CD4-positive, alpha-beta T cell treated with Interleukin-10 for 1 hour (primary cell): ENCODE measurements at regions not wholly inside any gene's neighbourhood (a gene's known extent, or its start where the extent isn't known, plus 50 kb on each side); places are given as distances from the start of the nearest gene placed in this dataset.

Experiments used
- DNase-seq: peaks from one replicate; pipeline ENCODE4 v3.0.0-alpha.2; 2020

DNA sequence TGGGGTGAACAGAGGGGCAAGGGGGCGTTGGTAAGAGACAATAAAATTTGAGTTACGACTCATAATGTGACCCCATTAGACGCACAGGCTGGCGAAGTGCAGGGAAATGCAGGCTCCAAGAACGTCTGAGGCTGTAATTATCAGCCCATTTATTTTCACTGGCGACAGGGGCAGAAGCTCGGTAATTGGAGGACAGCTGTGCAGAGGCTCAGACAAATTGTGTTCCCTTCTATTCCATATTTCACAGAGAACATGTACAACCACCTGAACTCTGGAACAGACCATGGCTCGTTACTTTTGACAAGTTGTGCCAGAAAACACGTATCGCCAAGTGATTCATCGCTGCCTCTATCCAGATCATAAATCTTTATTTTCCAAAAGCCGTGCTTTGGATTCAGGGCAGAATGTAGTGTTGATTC is 137.3 kb upstream of the FRMD4A start:
- DNase-seq, result no peak

DNA sequence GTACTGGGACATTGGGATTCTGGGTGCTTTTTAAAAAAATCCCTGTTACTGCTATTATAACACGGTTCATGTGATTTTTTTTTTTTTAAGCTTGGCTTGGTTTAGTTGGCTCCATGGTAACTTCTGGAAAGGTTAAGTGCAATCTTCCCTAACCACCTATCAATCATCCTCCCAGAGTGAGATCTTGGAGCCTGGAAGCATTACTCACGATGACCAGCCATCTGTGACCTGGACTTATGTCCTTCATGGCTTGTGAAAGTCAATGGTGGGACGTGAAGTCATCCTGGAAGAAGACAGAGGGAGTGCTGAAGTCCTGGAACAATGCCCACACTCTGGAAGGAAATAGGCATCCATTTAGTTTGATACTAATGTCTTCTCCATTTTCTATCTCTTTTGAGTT is 135.5 kb upstream of the FRMD4A start:
- DNase-seq, result no peak

DNA sequence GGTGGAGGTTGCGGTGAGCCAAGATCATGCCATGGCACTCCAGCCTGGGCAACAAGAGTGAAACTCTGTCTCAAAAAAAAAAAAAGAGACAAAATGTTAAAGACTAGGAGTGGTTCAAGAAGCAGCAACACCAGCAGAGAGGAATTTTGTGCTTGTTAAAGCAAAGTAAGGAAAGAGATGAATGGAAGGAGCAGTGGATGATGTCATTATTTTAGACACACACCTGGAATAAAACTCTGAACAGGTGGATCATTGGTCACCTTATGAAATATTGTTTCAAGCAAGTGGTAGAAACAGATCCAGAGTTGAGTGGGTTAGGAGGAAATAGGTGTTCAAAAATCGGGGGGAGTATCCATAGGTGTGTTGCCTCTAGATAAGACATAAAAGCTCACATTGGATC is 129.7 kb upstream of the FRMD4A start:
- DNase-seq, result no peak

DNA sequence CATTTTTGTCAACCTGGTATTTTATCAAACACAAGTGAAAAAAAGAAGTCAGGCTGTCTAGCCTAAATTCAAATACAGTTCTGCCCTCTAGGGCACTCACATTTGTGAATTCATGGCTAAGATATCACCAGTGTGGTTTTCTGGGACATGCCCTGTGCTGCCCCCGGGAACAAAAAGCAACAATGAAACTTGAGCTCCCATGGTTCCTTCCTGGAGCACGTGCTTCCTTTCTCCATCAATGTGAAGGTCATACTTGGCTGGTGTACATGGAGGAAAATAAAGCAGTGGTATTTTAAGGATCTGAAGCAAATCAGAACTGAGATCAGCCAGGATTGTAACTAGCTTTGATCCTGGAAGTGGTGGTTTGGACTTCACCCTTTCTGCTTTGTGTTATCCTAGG is 128.9 kb upstream of the FRMD4A start:
- no peak for DNase-seq

DNA sequence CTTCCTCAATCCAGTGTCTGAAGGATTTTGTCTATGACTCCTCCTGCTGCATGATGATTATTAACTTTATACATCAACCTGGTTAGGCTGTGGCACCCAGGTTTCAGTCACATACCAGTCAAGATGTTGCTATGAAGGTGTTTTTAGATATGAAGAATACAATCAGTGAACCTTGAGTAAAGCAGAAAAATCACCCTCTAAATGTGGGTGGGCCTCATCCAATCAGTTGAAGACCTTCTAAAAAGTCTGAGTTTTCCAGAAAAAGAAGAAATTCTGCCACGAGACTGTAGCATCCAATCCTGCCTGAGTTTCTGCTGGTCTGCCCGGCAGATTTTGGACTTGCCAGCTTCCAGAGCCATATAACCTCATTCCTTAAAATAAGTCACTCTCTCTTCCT is 126.1 kb upstream of the FRMD4A start:
- DNase-seq, result no peak

DNA sequence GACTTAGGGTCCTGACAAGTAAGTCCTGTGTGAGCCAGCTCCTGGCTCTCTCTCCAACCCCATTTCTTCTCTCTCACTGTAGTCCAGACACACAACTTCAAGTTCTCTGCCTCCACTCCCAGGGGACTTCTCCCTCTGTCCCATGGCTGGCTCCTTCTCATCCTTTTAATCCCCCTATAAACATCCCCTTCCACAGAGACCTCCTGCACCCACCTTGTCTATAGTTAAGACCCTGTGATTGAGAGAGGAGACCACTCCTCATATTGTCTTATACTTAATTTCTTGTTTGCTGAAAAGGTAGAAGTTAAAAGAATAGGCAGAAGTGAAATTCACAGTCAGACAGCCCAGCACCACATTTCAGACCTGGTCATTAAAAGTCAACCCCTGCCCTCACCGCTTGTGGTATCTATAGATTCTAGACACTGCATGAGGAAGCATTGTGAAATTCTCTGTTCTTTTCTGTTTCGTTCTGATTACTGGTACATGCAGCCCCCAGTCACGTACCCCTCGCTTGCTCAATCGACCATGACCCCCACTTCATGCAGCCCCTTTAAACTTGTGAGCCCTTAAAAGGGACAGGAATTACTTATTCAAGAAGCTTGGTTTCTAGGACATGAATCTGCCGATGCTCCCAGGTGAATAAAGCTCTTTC is 125.6 kb upstream of the FRMD4A start:
- no peak for DNase-seq

GRCh38 chr10:14454629-14455028 is 123.9 kb upstream of the FRMD4A start:
- no peak for DNase-seq

DNA sequence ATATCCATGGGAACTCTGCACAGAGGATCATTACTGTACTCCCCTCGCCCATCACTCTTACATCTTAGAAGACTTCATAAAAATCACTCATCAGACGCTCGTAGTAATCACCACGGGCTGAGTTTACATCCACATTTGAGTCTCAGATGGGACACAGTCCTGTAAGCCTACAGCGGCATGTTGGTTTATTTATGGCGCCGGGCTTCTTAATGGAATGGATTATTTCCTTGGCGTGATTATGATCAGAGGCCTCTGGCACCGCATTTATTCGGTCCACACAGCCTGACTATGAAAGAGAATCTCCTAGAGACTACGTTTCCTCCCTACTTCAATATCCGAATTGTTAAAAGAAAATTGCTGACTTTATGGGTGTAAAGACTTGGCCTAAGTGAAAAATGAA is 123.5 kb upstream of the FRMD4A start:
- no peak for DNase-seq

- no peak for DNase-seq
These were observed 122.9 kb upstream of the FRMD4A start for GRCh38 chr10:14453593-14453992.

- no peak for DNase-seq
These were observed 120.6 kb upstream of the FRMD4A start for GRCh38 chr10:14451341-14451740.

DNA sequence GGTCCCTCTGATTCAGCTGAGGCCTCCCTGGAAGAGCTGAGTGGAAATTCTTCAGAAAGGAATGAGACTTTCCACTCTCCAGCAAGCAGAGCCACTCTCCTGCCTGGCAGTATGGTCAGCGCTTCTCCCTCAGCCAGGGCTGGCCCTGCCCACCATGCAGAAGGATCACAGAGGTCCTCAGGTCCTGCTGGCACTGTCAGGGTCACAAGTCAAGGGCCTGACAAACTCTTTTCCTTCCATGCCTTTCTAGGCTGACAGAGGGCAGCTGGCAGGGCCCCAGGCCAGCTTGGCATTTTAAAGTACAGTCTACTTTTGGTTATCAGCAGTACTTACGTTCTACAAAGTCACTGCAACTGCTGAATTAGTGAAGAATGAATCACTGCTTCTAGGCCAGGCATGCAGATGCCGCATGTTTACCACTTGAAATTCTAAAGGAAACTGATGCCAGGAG is 119.3 kb upstream of the FRMD4A start:
- no peak for DNase-seq

- no peak for DNase-seq
These were observed 118.6 kb upstream of the FRMD4A start for GRCh38 chr10:14449293-14449815.

- DNase-seq, result no peak
These were observed 117.7 kb upstream of the FRMD4A start for GRCh38 chr10:14448197-14448990.

DNA sequence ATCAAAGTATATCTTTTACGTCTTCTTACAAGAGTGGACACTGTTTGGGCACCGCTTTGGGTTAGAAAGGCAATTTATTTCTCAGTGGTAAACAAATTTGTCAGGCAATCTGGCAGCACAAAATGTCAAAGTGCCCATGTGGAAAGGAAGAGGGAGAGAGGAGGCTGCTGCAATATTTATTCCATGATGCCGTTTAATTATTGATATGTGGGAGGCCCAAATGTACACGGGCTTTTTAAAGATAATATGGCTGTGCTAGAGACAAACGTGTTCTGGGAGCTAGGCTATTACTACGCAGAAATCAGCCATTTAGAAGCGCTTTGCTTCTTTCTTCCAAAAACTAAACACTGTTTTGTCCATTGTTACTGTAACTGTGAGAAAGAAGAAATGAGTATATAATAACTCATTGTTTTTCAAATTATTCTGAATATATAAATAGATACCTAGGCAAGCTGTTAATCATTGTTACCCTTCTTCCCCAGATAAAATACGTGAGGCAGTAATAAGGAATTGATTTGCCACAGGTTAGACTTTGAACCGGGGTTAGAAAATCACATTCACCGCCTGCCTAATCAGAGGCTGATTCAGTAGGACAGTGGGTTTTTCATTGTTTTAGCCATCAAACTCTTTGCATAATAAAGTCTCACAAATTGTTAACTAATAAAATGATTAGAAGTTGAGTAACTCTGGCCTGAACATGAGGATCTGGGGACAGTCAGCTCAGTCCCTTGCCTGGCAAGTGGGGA is 116.5 kb upstream of the FRMD4A start:
- DNase-seq, result no peak

DNA sequence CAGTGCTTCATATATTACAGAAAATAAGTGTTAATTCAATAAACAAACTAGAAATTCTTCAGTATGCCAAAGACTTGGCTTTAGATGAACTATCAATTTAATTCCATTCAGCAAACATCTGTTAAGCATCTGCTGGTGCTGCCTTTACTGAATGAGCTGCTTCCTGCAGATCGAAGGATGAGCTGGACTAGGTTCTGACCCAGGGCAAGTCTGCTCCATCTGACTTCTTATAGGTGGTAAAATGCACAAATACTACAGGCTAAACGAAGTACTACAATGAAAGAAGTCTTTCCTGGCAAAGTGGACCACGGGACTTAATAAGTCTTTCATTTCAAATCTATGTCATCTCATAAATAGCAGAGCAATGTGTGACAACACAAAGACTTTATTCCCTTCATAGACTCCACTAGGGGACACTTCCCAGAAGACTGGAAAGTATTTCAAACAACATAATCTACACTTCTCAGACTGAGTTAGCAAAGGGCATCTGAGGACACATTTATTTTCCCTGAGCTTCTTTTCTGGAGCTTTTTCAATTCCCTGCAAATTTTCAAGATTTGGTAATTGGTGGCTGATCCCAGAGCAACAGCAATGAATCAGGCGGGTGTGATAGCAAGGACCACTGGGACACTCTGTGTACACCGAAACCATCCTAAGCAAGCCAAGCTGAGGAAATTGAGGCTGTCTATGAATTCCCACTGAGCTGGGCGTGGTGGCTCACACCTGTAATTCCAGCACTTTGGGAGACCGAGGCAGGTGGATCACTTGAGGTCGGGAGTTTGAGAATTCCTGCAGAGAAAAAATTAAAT is 108.9 kb upstream of the FRMD4A start:
- DNase-seq, result no peak

DNA sequence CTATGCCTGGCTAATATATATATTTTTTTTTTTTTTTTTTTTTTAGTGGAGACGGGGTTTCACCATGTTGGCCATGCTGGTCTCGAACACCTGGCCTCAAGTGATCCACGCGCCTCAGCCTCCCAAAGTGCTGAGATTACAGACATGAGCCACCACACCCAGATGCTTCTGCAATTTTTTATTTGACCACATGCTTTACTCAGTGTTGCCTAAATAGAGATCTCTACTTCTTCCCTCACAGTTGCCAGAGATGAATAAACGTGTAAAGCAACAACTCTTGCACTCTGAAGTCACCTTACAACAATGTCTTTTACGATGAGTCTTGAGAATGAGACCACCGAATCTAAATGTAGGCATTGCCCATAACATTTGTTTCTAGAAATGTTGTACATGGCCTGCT is 107.9 kb upstream of the FRMD4A start:
- no peak for DNase-seq

- no peak for DNase-seq
These were observed 107.3 kb upstream of the FRMD4A start for GRCh38 chr10:14438057-14438456.

DNA sequence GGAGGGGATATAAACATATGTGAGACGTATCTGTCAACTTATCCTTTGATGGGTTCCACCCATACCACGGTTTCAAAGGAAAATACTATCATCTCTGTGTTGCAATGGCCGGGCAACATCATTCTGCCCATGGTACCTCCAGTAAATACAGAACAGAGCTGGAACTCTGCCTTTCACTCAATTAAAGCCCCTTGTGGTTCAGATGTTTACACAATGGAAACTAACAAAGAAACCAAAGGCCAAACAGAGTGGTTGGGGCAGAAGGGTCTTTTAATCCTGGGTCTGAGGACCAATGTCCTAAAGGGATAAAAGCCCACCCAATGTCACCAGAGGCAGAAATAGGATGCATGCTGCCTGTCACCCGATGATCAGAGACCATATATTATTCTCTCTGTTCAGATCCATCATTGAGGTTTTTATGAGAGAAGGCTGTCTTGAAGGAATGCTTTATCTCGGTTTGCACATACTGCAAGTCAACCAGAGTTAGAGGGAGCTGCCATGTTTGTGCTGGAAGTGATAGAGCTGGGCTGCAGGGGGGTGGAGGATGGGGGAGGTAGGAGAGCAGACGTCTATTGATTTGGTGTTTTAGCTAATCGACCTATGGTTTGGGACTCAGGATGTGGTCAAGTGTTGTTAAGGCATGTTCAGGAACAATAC is 105.4 kb upstream of the FRMD4A start:
- DNase-seq, result no peak

DNA sequence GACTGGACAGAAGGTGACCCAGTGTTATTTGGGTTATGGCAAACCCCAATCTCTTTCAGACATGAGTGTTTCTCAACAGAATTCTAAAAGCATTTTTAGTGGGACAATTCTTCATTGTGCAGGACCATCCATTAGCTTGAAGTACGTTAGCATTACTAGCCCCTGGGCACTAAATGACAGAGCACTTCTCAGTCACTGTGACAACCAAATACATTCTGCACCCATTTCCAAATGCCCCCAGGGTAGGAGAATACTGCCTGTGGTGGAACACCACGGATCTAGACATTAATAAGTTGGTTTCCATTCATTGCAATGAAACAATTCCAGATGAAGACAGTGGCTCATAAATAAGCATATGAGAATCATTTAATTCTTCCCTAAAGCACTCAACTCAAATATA is 102.4 kb upstream of the FRMD4A start:
- no peak for DNase-seq

DNA sequence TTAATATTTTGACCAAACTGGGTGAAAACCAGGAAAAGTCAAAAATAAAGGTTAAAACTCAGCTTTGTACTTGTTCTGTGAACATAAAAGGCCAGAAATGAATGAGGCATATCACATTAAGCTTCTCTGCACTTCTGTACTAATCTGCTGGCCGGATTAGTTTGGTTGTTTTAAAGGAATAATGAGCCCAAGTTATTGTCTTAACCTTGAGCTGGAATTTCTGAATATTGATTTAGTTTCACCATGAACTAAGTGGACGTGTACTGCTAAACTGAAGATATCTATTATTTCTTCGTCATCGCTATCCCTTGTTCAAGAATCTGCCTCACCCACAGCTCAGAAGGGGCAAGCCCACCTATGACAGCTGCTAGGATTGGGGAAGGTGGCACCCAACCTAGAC is 101.1 kb upstream of the FRMD4A start:
- no peak for DNase-seq

GRCh38 chr10:14429043-14429700 is 98.4 kb upstream of the FRMD4A start:
- no peak for DNase-seq

DNA sequence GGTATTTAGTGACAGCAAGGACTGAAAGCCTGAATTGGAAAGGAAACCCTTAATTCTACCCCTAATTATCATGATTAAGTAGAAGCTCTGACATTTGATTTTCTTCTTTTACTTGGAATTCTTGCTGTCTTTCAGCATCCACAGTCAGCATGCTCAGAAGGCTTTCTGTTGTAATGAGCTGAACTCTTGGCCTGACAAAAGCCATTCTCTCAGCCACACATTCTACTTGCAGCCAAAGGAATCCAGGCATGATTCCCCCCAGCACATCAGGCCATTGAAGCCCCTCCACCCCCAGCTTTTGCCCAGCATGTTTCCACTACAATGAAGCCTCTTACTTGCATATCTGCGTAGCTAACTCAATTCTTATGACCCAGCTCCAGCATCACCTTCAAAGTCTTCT is 94.3 kb upstream of the FRMD4A start:
- DNase-seq, result no peak
